ENCODE measurements at regions not wholly inside any gene's neighbourhood (a gene's known extent, or its start where the extent isn't known, plus 50 kb on each side); places are given as distances from the start of the nearest gene placed in this dataset.
"Not testable (repeated sequence)": the region's sequence is repeated elsewhere in the genome, so short reads cannot be mapped to it uniquely, and the experiment has no call there.

- DNase-seq: no peak
Measured at GRCh38 chr10:35942057-35942456, 300.0 kb upstream of the FZD8 start.

GRCh38 chr10:35940141-35941041 lies 298.3 kb upstream of the FZD8 start:
- no peak for DNase-seq

GRCh38 chr10:35938160-35938559 lies 296.1 kb upstream of the FZD8 start:
- no peak for DNase-seq

- no peak for DNase-seq
Measured at GRCh38 chr10:35937546-35937945, 295.4 kb upstream of the FZD8 start.

- DNase-seq: no peak
Measured at GRCh38 chr10:35934642-35934995, 292.5 kb upstream of the FZD8 start.

GRCh38 chr10:35933940-35934641 lies 292.0 kb upstream of the FZD8 start:
- no peak for DNase-seq

- DNase-seq: no peak
Measured at GRCh38 chr10:35933491-35933890, 291.4 kb upstream of the FZD8 start.

GRCh38 chr10:35929962-35930361 lies 287.9 kb upstream of the FZD8 start:
- not testable (repeated sequence) for DNase-seq

- no peak for DNase-seq
Measured at GRCh38 chr10:35928748-35929147, 286.7 kb upstream of the FZD8 start.

GRCh38 chr10:35927990-35928488 lies 285.9 kb upstream of the FZD8 start:
- no peak for DNase-seq

GRCh38 chr10:35927341-35927740 lies 285.2 kb upstream of the FZD8 start:
- no peak for DNase-seq

GRCh38 chr10:35926846-35927245 lies 284.8 kb upstream of the FZD8 start:
- DNase-seq: no peak

GRCh38 chr10:35925493-35925892 lies 283.4 kb upstream of the FZD8 start:
- DNase-seq: no peak

GRCh38 chr10:35924759-35925158 lies 282.7 kb upstream of the FZD8 start:
- no peak for DNase-seq

GRCh38 chr10:35922876-35923600 lies 280.9 kb upstream of the FZD8 start:
- DNase-seq: no peak

- DNase-seq: no peak
Measured at GRCh38 chr10:35921866-35922350, 279.8 kb upstream of the FZD8 start.

- DNase-seq: no peak
Measured at GRCh38 chr10:35916791-35917190, 274.7 kb upstream of the FZD8 start.

- DNase-seq: no peak
Measured at GRCh38 chr10:35913628-35914027, 271.5 kb upstream of the FZD8 start.

- no peak for DNase-seq
Measured at GRCh38 chr10:35912615-35913569, 270.8 kb upstream of the FZD8 start.

GRCh38 chr10:35911954-35912353 lies 269.9 kb upstream of the FZD8 start:
- no peak for DNase-seq

- DNase-seq: no peak
Measured at GRCh38 chr10:35911233-35911632, 269.1 kb upstream of the FZD8 start.

- DNase-seq: no peak
Measured at GRCh38 chr10:35910234-35910633, 268.1 kb upstream of the FZD8 start.

Measured in activated T-cell treated with anti-CD3 and anti-CD28 coated beads, Interleukin-2, amount 50 U/mL, for 1 hour (primary cell).